Ishikawa (cell line): ENCODE measurements at regions not wholly inside any gene's neighbourhood (a gene's known extent, or its start where the extent isn't known, plus 50 kb on each side); places are given as distances from the start of the nearest gene placed in this dataset.

Experiments
- CEBPB ChIP-seq: IDR thresholded peaks from 2 replicates; pipeline ENCODE4 v1.6.1; 2012
- CREB1 ChIP-seq: IDR thresholded peaks from 2 replicates; pipeline ENCODE4 v1.6.1; 2012; ENCODE audit warnings: low read depth
- EP300 ChIP-seq: IDR thresholded peaks from 2 replicates; pipeline ENCODE4 v1.6.1; 2012; ENCODE audit warnings: borderline replicate concordance
- NFIC ChIP-seq: IDR thresholded peaks from 2 replicates; pipeline ENCODE4 v1.6.1; 2012
- RAD21 ChIP-seq: IDR thresholded peaks from 2 replicates; pipeline ENCODE4 v1.6.1; 2012; ENCODE audit warnings: low read depth
- TEAD4 ChIP-seq: IDR thresholded peaks from 2 replicates; pipeline ENCODE4 v1.6.1; 2012
- YY1 ChIP-seq: IDR thresholded peaks from 2 replicates; pipeline ENCODE4 v1.6.1; 2012; ENCODE audit warnings: low read depth
- TF ChIP-seq, protein P1 (sequence below): IDR thresholded peaks from 2 replicates; pipeline ENCODE4 v1.6.1; 2012
- TF ChIP-seq, protein P2 (sequence below): IDR thresholded peaks from 2 replicates; pipeline ENCODE4 v1.6.1; 2012; ENCODE audit warnings: low read depth, mild to moderate bottlenecking

DNA sequence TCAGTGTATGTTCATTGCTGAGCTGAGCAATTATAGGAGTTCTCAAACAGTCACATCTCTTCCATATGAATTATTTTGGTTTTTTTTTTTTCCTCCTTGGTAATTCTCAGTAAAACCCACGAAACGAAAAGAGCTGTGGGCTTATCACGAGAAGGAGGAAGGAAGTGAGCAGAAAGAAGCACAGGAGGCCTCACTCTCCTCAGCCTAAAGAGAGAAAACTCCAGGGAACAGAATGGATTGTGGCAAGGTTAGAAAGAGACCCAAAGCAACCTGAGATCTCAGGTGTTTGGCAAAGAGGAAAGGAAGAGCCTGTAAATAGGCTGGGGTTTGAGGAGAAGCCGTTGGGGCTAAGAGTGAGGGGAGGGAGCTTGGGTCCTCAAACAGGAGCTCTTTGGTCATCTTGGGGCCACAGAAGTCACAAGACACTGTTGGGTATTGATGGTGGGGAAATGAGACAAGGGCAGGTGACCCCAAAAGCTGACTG, 67.8 kb upstream of the CITED2 start:
- TF ChIP-seq, protein P1, sequence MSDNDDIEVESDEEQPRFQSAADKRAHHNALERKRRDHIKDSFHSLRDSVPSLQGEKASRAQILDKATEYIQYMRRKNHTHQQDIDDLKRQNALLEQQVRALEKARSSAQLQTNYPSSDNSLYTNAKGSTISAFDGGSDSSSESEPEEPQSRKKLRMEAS = no peak
- TF ChIP-seq, protein P2, sequence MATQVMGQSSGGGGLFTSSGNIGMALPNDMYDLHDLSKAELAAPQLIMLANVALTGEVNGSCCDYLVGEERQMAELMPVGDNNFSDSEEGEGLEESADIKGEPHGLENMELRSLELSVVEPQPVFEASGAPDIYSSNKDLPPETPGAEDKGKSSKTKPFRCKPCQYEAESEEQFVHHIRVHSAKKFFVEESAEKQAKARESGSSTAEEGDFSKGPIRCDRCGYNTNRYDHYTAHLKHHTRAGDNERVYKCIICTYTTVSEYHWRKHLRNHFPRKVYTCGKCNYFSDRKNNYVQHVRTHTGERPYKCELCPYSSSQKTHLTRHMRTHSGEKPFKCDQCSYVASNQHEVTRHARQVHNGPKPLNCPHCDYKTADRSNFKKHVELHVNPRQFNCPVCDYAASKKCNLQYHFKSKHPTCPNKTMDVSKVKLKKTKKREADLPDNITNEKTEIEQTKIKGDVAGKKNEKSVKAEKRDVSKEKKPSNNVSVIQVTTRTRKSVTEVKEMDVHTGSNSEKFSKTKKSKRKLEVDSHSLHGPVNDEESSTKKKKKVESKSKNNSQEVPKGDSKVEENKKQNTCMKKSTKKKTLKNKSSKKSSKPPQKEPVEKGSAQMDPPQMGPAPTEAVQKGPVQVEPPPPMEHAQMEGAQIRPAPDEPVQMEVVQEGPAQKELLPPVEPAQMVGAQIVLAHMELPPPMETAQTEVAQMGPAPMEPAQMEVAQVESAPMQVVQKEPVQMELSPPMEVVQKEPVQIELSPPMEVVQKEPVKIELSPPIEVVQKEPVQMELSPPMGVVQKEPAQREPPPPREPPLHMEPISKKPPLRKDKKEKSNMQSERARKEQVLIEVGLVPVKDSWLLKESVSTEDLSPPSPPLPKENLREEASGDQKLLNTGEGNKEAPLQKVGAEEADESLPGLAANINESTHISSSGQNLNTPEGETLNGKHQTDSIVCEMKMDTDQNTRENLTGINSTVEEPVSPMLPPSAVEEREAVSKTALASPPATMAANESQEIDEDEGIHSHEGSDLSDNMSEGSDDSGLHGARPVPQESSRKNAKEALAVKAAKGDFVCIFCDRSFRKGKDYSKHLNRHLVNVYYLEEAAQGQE = no peak
- no peak for TF ChIP-seq NFIC
- no peak for TF ChIP-seq TEAD4
- no peak for TF ChIP-seq YY1
- no peak for TF ChIP-seq EP300
- no peak for TF ChIP-seq CREB1
- no peak for TF ChIP-seq CEBPB
- TF ChIP-seq RAD21 = no peak
